Stimulated activated CD8-positive, alpha-beta memory T cell treated with anti-CD3 and anti-CD28 coated beads, Interleukin-4, amount 100 ng/mL, for 24 hours (primary cell): ENCODE measurements at regions not wholly inside any gene's neighbourhood (a gene's known extent, or its start where the extent isn't known, plus 50 kb on each side); places are given as distances from the start of the nearest gene placed in this dataset.

Experiments
- DNase-seq: peaks from one replicate; pipeline ENCODE4 v3.0.0-alpha.2; 2020; ENCODE audit warnings: low read depth

GRCh38 chr20:57059055-57059596 lies 207.3 kb downstream of the BMP7 start:
- DNase-seq = no peak

- no peak for DNase-seq
Observed at GRCh38 chr20:57060407-57061050, 205.9 kb downstream of the BMP7 start.

GRCh38 chr20:57061051-57061900 lies 205.2 kb downstream of the BMP7 start:
- DNase-seq = no peak

- no peak for DNase-seq
Observed at GRCh38 chr20:57062241-57062640, 204.2 kb downstream of the BMP7 start.

- DNase-seq = no peak
Observed at GRCh38 chr20:57062696-57063270, 203.7 kb downstream of the BMP7 start.

- DNase-seq = no peak
Observed at GRCh38 chr20:57064836-57065235, 201.6 kb downstream of the BMP7 start.

- DNase-seq = no peak
Observed at GRCh38 chr20:57065646-57066045, 200.8 kb downstream of the BMP7 start.

GRCh38 chr20:57066126-57066900 lies 200.1 kb downstream of the BMP7 start:
- DNase-seq = no peak

GRCh38 chr20:57069442-57069841 lies 197.0 kb downstream of the BMP7 start:
- no peak for DNase-seq

GRCh38 chr20:57070296-57070695 lies 196.1 kb downstream of the BMP7 start:
- no peak for DNase-seq

- no peak for DNase-seq
Observed at GRCh38 chr20:57071283-57071731, 195.1 kb downstream of the BMP7 start.

GRCh38 chr20:57071954-57072583 lies 194.4 kb downstream of the BMP7 start:
- DNase-seq = no peak

- no peak for DNase-seq
Observed at GRCh38 chr20:57073402-57073801, 193.0 kb downstream of the BMP7 start.

GRCh38 chr20:57074386-57074785 lies 192.1 kb downstream of the BMP7 start:
- no peak for DNase-seq

- DNase-seq = no peak
Observed at GRCh38 chr20:57075181-57075580, 191.3 kb downstream of the BMP7 start.

- DNase-seq = no peak
Observed at GRCh38 chr20:57075603-57076002, 190.8 kb downstream of the BMP7 start.

GRCh38 chr20:57076152-57076652 lies 190.2 kb downstream of the BMP7 start:
- no peak for DNase-seq

GRCh38 chr20:57076951-57077350 lies 189.5 kb downstream of the BMP7 start:
- DNase-seq = no peak

GRCh38 chr20:57078116-57078515 lies 188.3 kb downstream of the BMP7 start:
- no peak for DNase-seq

- no peak for DNase-seq
Observed at GRCh38 chr20:57079031-57080005, 187.1 kb downstream of the BMP7 start.
